Stimulated activated effector memory CD8-positive, alpha-beta T cell treated with anti-CD3 and anti-CD28 coated beads, Interleukin-12 subunit alpha, Interleukin-12 subunit beta, amount 100 ng/mL, for 72 hours (primary cell): ENCODE measurements at regions not wholly inside any gene's neighbourhood (a gene's known extent, or its start where the extent isn't known, plus 50 kb on each side); places are given as distances from the start of the nearest gene placed in this dataset.

Experiments
- ATAC-seq: fragments of 150-1000 bp; cut with Tn5 transposase; 2 replicates; pipeline ENCODE4 v1.10.0; 2021
- DNase-seq, 2 donors: peaks; one replicate each; pipeline ENCODE4 v3.0.0; 2021 to 2022; ENCODE audit warnings: low spot score in 2 of 2
- H3K27ac Mint-ChIP-seq: one replicate; pipeline ENCODE4 v1.8.0; 2022; ENCODE audit warnings: mild to moderate bottlenecking, mixed read lengths
- H3K36me3 Mint-ChIP-seq: one replicate; pipeline ENCODE4 v1.8.0; 2022; ENCODE audit warnings: mild to moderate bottlenecking, mixed read lengths
- H3K4me1 Mint-ChIP-seq: one replicate; pipeline ENCODE4 v1.8.0; 2022; ENCODE audit warnings: mixed read lengths
- H3K4me3 Mint-ChIP-seq: one replicate; pipeline ENCODE4 v1.8.0; 2022; ENCODE audit warnings: mild to moderate bottlenecking, mixed read lengths
- H3K9me3 Mint-ChIP-seq: one replicate; pipeline ENCODE4 v1.8.0; 2022; ENCODE audit warnings: mixed read lengths

DNA sequence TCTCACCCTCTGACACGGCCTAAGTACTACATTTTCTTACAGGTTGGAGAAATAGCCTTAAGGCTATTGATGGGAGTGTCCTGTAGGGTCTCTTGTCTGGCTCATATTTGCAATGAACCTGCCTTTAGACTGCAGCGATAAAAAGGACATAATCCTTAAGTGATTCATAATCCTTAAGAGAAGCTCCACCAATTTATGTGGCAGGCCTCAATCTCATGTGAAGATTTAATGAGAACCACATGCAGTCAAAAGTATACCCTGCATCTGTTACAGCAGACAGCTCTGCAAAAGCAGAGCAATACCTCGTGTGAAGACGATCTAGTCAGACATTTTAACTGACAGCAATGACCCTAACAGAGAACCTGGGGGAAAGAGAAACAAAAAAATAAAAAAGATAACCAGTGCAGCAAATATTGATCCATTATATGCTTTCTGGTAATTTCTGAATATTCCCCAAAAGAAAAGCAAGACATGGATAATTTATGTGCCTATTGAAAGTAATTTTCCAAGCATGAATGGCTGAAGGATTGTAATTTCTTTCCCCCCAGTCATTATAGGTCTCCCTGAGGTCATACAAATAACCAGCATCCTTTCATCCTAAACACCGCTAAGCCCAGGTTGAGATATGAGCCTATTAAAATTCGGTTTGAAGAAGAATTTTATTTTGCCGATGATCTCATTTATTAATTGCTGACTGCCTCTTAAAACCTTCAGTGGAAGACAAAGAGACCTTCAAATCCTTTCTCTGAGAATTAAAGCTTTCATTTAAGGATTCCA is 321.8 kb upstream of the NBEA start:
- no peak for ATAC-seq
- no peak for DNase-seq
- no peaks in the 10 kb centered on the region for H3K4me1 Mint-ChIP-seq
- H3K27ac Mint-ChIP-seq, result no peak overlapping the region
- H3K9me3 Mint-ChIP-seq, result peaks cover 6% of the 10 kb centered on the region
- no peak overlapping the region for H3K4me3 Mint-ChIP-seq
- no peaks in the 10 kb centered on the region for H3K36me3 Mint-ChIP-seq

GRCh38 chr13:34620862-34621261 is 321.2 kb upstream of the NBEA start:
- DNase-seq (no peak), ATAC-seq (no peak)
- Mint-ChIP-seq H3K4me1 (no peaks in the 10 kb centered on the region), H3K36me3 (no peaks in the 10 kb centered on the region), H3K4me3 (no peak overlapping the region), H3K27ac (no peak overlapping the region), H3K9me3 (peaks cover 6% of the 10 kb centered on the region)

GRCh38 chr13:34623331-34623730 is 318.7 kb upstream of the NBEA start:
- no peaks in the 10 kb centered on the region for H3K36me3 Mint-ChIP-seq
- H3K4me1 Mint-ChIP-seq, result no peaks in the 10 kb centered on the region
- no peak for DNase-seq
- no peak for ATAC-seq
- H3K9me3 Mint-ChIP-seq, result peaks cover 6% of the 10 kb centered on the region
- no peak overlapping the region for H3K4me3 Mint-ChIP-seq
- H3K27ac Mint-ChIP-seq, result no peak overlapping the region

DNA sequence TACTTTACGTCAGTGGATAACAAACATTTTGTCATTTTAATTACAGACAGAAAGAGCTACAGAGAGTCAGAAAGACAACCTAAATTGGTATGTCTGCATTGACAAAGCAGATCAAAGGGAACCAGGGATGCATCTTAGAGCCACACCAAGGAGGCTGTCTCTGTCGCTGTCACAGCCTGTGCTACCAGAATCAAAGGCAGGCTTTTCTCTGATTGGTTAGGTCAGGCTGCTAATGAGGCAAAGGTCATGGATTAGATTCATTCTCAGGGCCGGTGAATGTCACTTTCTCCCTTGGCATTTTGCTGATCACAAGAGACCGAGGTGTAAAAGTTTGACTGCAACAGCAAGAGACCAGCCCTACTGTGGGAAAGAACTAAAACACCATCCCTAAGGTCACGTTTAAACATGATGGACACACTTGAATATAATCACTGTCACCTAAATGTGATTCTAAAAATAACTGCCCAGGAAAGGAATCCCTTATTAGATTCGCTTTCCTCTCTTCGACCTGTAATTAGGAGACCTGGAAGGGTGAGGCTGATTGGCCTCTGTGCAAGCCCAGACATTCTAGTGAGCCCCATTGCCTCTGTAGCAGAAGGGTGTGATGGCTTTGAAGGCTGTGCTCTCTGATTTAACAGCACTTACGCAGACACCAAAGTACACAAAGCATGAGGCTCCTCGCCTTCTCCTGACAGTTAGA is 314.4 kb upstream of the NBEA start:
- DNase-seq, result no peak
- Mint-ChIP-seq H3K9me3 (peaks cover 7% of the 10 kb centered on the region), H3K36me3 (no peaks in the 10 kb centered on the region), H3K27ac (no peak overlapping the region), H3K4me1 (no peaks in the 10 kb centered on the region), H3K4me3 (no peak overlapping the region)
- ATAC-seq, result no peak

- ATAC-seq (no peak), DNase-seq (no peak)
- Mint-ChIP-seq H3K4me3 (no peak overlapping the region), H3K4me1 (no peaks in the 10 kb centered on the region), H3K9me3 (peaks cover 7% of the 10 kb centered on the region), H3K36me3 (no peaks in the 10 kb centered on the region), H3K27ac (no peak overlapping the region)
Observed at GRCh38 chr13:34628209-34628682, 313.8 kb upstream of the NBEA start.

DNA sequence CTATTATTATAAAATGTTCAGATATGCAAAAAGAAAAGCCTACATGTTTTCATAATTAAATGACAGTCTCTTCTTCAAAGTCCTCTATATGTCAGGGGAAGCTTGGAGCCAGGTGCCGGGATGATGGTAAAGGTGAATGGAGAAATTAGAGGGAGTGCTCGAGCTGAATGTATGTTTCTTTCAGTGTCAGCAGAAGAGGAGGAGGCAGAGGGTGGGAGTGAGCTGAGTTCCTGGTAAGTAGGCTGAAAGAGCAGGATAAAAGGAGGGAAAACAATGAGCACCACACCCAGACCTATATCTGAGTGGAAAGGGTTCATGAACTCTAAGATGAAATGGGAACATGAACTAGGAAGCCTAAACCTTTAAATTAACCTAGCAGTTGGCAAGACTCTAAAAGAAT is 307.6 kb upstream of the NBEA start:
- Mint-ChIP-seq H3K9me3 (peaks cover 13% of the 10 kb centered on the region), H3K4me1 (no peaks in the 10 kb centered on the region), H3K27ac (no peak overlapping the region), H3K36me3 (no peaks in the 10 kb centered on the region), H3K4me3 (no peak overlapping the region)
- no peak for DNase-seq
- ATAC-seq, result no peak

- Mint-ChIP-seq H3K4me3 (no peak overlapping the region), H3K36me3 (no peaks in the 10 kb centered on the region), H3K9me3 (peaks cover 15% of the 10 kb centered on the region), H3K4me1 (no peaks in the 10 kb centered on the region), H3K27ac (no peak overlapping the region)
- DNase-seq (no peak), ATAC-seq (no peak)
Observed at GRCh38 chr13:34637138-34637537, 304.9 kb upstream of the NBEA start.

DNA sequence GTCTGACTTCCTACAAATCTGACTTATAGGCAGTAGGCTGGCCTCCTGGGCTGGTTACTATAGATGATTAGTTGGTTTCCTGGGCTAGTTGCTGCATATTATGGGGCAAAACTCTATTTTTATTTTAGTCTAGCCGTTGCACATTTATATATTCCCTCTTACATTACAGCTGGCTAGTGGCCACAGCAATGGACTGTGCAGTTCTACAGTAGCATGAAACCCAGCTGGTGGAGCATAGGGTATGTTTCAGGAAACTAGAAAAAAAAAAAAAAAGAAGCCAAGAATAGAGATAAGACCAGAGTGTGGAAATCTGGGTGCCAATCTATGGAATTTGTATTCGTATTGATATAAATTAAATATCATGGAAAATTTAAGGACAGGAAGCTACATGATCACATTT is 304.4 kb upstream of the NBEA start:
- ATAC-seq (no peak), DNase-seq (no peak)
- peaks cover 11% of the 10 kb centered on the region for H3K9me3 Mint-ChIP-seq
- H3K36me3 Mint-ChIP-seq, result no peaks in the 10 kb centered on the region
- no peak overlapping the region for H3K4me3 Mint-ChIP-seq
- H3K27ac Mint-ChIP-seq, result no peak overlapping the region
- H3K4me1 Mint-ChIP-seq, result no peaks in the 10 kb centered on the region

GRCh38 chr13:34638897-34639296 is 303.2 kb upstream of the NBEA start:
- Mint-ChIP-seq H3K4me3 (no peak overlapping the region), H3K4me1 (no peaks in the 10 kb centered on the region), H3K36me3 (no peaks in the 10 kb centered on the region), H3K9me3 (peaks cover 11% of the 10 kb centered on the region), H3K27ac (no peak overlapping the region)
- ATAC-seq, result no peak
- no peak for DNase-seq

- H3K36me3 Mint-ChIP-seq, result no peaks in the 10 kb centered on the region
- peaks cover 13% of the 10 kb centered on the region for H3K9me3 Mint-ChIP-seq
- H3K4me3 Mint-ChIP-seq, result no peak overlapping the region
- DNase-seq, result no peak
- no peak for ATAC-seq
- H3K4me1 Mint-ChIP-seq, result no peaks in the 10 kb centered on the region
- no peak overlapping the region for H3K27ac Mint-ChIP-seq
Observed at GRCh38 chr13:34640179-34640992, 301.7 kb upstream of the NBEA start.

- no peak overlapping the region for H3K27ac Mint-ChIP-seq
- DNase-seq (no peak), ATAC-seq (peak; percentile 19)
- no peaks in the 10 kb centered on the region for H3K36me3 Mint-ChIP-seq
- H3K9me3 Mint-ChIP-seq, result peaks cover 18% of the 10 kb centered on the region
- no peak overlapping the region for H3K4me3 Mint-ChIP-seq
- no peaks in the 10 kb centered on the region for H3K4me1 Mint-ChIP-seq
Observed at GRCh38 chr13:34640993-34641330, 301.1 kb upstream of the NBEA start.

DNA sequence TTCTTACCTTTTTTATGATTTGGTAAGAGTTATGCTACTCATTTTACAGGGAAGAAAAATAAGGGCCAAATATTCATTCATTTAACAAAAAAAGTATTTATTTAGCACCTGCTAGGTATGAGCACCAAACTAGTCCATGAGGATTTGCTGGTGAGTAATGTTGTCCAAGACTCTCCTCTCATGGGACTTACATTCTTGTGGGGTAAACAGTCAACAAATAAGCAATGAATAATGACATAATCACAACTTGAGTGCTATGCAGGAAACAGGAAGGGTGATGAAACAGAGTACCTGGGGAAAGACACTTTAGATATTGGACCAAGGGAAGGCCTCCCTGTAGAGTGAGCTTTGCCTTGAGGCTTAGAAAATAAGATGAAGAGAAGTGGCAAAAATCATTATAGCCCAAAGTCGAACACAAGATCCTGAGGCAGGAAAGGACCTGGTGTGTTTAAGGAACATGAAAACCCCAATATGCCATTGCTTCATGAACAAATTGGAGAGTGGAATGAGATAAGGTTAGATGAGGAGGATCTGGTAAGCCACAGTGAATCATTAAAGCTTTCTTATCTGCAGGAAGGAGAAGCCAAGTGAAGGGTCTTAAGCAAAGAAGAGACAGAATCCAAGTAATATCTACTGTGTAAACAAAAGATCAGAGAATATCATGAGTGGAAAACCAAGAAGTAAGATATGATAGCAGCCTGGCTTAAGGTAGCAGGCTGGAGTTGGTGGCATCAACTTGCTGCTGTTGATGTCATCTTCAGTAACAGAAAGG is 294.5 kb upstream of the NBEA start:
- DNase-seq, result no peak
- Mint-ChIP-seq H3K27ac (no peak overlapping the region), H3K4me1 (no peaks in the 10 kb centered on the region), H3K9me3 (peaks cover 20% of the 10 kb centered on the region), H3K4me3 (no peak overlapping the region), H3K36me3 (no peaks in the 10 kb centered on the region)
- no peak for ATAC-seq

GRCh38 chr13:34654203-34654602 is 287.9 kb upstream of the NBEA start:
- ATAC-seq, result no peak
- Mint-ChIP-seq H3K9me3 (peaks cover 6% of the 10 kb centered on the region), H3K27ac (no peak overlapping the region), H3K4me3 (no peak overlapping the region), H3K36me3 (no peaks in the 10 kb centered on the region), H3K4me1 (no peaks in the 10 kb centered on the region)
- DNase-seq, result no peak

DNA sequence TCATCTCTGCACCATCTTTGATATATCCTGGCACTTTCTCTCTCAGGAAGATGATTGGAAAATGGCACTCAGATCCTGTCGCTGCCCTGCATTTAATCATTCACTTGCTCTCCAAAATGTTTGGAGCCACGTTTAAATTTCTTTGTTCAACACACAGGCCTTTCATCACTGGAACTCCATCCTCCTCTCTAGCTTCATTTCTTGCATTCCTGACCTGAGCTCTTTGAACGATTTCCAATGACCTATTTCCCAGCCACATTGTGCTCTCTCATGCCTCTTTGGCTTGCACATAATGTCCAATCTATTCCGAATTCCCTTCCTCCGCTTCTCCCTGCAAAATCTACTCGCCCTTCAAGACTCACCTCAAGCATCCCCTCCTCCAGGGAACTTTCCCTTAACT is 287.4 kb upstream of the NBEA start:
- Mint-ChIP-seq H3K4me1 (no peaks in the 10 kb centered on the region), H3K4me3 (no peak overlapping the region), H3K9me3 (peaks cover 6% of the 10 kb centered on the region), H3K27ac (no peak overlapping the region), H3K36me3 (no peaks in the 10 kb centered on the region)
- no peak for ATAC-seq
- no peak for DNase-seq

DNA sequence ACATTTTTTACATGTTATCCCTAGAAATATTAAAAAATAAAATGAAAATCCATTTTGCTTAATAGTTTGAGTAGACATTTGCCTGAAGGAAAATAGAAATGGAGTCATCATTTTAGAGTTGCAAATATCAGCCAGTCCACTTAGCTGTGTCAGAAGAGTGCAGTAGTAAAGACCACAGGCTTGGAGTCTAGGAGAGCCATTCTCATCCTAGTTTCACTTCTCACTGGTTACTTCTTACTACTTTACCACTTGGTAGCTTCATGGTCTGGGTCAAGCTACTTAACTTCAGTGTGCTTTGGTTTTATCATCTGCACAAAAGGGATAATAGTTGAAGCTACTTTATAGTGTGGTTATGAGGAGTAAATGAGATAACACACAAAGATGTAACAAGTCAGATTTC is 286.5 kb upstream of the NBEA start:
- Mint-ChIP-seq H3K4me1 (no peaks in the 10 kb centered on the region), H3K9me3 (peaks cover 6% of the 10 kb centered on the region), H3K36me3 (no peaks in the 10 kb centered on the region), H3K27ac (no peak overlapping the region), H3K4me3 (no peak overlapping the region)
- DNase-seq (no peak), ATAC-seq (no peak)
